ENCODE measurements at regions not wholly inside any gene's neighbourhood (a gene's known extent, or its start where the extent isn't known, plus 50 kb on each side); places are given as distances from the start of the nearest gene placed in this dataset.

- TF ChIP-seq, protein P1, sequence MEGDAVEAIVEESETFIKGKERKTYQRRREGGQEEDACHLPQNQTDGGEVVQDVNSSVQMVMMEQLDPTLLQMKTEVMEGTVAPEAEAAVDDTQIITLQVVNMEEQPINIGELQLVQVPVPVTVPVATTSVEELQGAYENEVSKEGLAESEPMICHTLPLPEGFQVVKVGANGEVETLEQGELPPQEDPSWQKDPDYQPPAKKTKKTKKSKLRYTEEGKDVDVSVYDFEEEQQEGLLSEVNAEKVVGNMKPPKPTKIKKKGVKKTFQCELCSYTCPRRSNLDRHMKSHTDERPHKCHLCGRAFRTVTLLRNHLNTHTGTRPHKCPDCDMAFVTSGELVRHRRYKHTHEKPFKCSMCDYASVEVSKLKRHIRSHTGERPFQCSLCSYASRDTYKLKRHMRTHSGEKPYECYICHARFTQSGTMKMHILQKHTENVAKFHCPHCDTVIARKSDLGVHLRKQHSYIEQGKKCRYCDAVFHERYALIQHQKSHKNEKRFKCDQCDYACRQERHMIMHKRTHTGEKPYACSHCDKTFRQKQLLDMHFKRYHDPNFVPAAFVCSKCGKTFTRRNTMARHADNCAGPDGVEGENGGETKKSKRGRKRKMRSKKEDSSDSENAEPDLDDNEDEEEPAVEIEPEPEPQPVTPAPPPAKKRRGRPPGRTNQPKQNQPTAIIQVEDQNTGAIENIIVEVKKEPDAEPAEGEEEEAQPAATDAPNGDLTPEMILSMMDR (conservative IDR thresholded peaks at IDR 0.05 in 1 of 2, IDR thresholded peaks at IDR 0.05 in 1 of 2; ENCODE audit: low read depth in 1 of 2, low read length in 2 of 2) = no peak
- no peak for TF ChIP-seq EZH2 (IDR thresholded peaks at IDR 0.05; ENCODE audit: low read length, missing control alignments)
Measured at GRCh38 chr15:70503798-70504298, 259.5 kb downstream of the UACA start.
